ENCODE measurements at regions not wholly inside any gene's neighbourhood (a gene's known extent, or its start where the extent isn't known, plus 50 kb on each side); places are given as distances from the start of the nearest gene placed in this dataset.

GRCh38 chr2:125756431-125756830 is 899.5 kb upstream of the GYPC start:
- TF ChIP-seq, protein P1, sequence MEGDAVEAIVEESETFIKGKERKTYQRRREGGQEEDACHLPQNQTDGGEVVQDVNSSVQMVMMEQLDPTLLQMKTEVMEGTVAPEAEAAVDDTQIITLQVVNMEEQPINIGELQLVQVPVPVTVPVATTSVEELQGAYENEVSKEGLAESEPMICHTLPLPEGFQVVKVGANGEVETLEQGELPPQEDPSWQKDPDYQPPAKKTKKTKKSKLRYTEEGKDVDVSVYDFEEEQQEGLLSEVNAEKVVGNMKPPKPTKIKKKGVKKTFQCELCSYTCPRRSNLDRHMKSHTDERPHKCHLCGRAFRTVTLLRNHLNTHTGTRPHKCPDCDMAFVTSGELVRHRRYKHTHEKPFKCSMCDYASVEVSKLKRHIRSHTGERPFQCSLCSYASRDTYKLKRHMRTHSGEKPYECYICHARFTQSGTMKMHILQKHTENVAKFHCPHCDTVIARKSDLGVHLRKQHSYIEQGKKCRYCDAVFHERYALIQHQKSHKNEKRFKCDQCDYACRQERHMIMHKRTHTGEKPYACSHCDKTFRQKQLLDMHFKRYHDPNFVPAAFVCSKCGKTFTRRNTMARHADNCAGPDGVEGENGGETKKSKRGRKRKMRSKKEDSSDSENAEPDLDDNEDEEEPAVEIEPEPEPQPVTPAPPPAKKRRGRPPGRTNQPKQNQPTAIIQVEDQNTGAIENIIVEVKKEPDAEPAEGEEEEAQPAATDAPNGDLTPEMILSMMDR (IDR thresholded peaks at IDR 0.05): no peak
- no peak for TF ChIP-seq ESRRA (CRISPR knock-in tag; IDR thresholded peaks at IDR 0.05; ENCODE audit: borderline replicate concordance)
- TF ChIP-seq ETV6 (CRISPR knock-in tag; IDR thresholded peaks at IDR 0.05): no peak
- TF ChIP-seq ZNF138 (CRISPR knock-in tag; conservative IDR thresholded peaks at IDR 0.05): no peak
- TF ChIP-seq USF2 (CRISPR knock-in tag; IDR thresholded peaks at IDR 0.05): no peak
- TF ChIP-seq ZNF281 (CRISPR knock-in tag; IDR thresholded peaks at IDR 0.05): no peak
- TF ChIP-seq MYBL2 (CRISPR knock-in tag; IDR thresholded peaks at IDR 0.05): no peak
- TF ChIP-seq CREM (CRISPR knock-in tag; IDR thresholded peaks at IDR 0.05): no peak
- no peak for TF ChIP-seq RELA (CRISPR knock-in tag; IDR thresholded peaks at IDR 0.05; ENCODE audit: borderline replicate concordance)
- no peak for TF ChIP-seq MAX (CRISPR knock-in tag; IDR thresholded peaks at IDR 0.05)
- no peak for TF ChIP-seq MLX (CRISPR knock-in tag; IDR thresholded peaks at IDR 0.05)

Measured in WTC11 (cell line).